Fibroblast of skin of scalp (primary cell): ENCODE measurements at regions not wholly inside any gene's neighbourhood (a gene's known extent, or its start where the extent isn't known, plus 50 kb on each side); places are given as distances from the start of the nearest gene placed in this dataset.
"Not testable (repeated sequence)": the region's sequence is repeated elsewhere in the genome, so short reads cannot be mapped to it uniquely, and the experiment has no call there.

Source experiments
- DNase-seq: peaks from one replicate; pipeline ENCODE4 v3.0.0-alpha.2; 2013

DNA sequence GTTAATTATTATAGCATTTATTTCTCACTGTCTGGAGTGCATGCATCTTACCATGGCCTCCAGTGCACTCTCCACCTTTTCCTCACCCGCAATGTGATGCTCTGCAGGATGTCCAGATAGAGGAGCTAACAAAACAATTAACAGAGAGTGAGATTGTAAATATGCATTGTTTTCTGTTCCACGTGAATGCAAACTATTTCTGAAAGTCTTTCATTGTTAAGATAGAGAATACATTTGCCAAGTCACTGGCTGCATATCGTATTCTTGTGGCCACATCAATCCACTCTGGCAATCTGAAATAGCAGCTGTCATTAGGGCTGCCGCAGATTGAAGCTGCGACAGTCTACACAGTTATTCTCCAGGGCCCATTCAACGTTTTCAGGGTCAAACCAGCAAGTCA, 143.8 kb downstream of the DUSP10 start:
- DNase-seq = no peak

GRCh38 chr1:221601166-221601565, 140.7 kb downstream of the DUSP10 start:
- DNase-seq = no peak

DNA sequence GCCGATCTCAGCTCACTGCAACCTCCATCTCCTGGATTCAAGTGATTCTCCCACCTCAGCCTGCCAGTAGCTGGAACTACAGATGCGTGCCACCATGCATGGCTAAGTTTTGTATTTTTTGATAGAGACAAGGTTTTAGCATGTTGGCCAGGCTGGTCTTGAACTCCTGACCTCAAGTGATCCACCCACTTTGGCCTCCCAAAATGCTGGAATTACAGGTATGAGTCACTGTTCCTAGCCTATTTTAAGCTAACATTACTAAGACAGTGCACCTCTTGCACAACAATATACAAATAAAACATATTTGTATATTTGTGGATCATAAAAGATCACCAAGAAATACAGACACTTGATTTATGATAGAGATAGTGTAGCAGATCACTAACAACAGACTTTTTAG, 139.1 kb downstream of the DUSP10 start:
- no peak for DNase-seq

- DNase-seq = not testable (repeated sequence)
Observed at GRCh38 chr1:221604390-221604789, 137.5 kb downstream of the DUSP10 start.

GRCh38 chr1:221604948-221605347, 136.9 kb downstream of the DUSP10 start:
- no peak for DNase-seq

- no peak for DNase-seq
Observed at GRCh38 chr1:221605569-221605968, 136.3 kb downstream of the DUSP10 start.

GRCh38 chr1:221606256-221606655, 135.6 kb downstream of the DUSP10 start:
- DNase-seq = no peak

- peak; percentile 18 for DNase-seq
Observed at GRCh38 chr1:221608835-221609320, 133.0 kb downstream of the DUSP10 start.

- DNase-seq = no peak
Observed at GRCh38 chr1:221611656-221612046, 130.2 kb downstream of the DUSP10 start.

DNA sequence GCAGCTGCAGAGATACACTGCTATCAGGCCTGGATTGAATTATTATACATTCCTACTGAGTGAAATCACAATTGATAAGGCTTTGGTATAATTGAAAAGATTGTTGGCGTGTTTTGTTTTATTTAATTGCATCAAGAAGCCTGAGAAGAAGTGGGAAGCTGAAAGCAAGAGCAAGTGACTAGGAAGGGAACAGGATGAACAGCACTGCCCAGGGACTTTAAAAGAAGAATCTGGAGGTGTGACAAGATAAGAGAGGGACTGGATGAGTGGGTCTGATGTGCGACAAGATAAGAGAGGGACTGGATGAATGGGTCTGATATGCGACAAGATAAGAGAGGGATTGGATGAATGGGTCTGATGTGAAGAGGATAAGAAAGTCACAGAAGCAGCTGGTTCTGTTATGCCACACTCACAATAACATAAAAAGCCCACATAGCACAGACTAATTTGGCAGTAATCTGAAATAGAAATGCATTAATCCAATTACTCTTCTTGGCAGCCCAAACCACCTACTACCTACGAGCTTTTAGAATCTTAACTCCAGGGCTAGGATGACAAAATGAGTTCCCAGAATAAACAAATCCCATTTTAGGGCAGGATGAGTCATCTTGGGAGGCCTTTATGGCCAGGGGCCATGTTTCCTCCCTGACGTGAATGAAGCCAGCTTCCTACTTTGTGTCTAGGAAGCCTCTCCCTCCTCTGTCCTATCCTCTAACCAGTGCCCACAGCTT, 129.7 kb downstream of the DUSP10 start:
- peak; percentile 76 for DNase-seq

GRCh38 chr1:221620437-221621384, 121.2 kb downstream of the DUSP10 start:
- DNase-seq = peak; percentile 42

- no peak for DNase-seq
Observed at GRCh38 chr1:221621683-221622082, 120.2 kb downstream of the DUSP10 start.

GRCh38 chr1:221622389-221622788, 119.5 kb downstream of the DUSP10 start:
- no peak for DNase-seq

DNA sequence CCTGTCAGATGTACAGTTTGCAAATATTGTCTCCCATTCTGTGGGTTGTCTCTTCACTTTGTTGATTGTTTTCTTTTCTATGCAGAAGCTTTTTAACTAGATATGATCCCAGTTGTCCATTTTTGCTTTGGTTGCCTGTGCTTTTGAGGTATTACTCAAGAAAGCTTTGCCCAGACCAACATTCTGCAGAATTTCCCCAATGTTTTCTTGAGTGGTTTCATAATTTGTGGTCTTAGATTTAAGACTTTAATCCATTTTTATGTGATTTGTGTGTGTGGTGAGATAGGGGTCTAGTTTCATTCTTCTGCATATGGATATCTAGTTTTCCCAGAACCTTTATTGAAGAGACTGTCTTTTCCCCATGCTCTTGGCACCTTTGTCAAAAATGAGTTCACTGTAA, 116.9 kb downstream of the DUSP10 start:
- no peak for DNase-seq

- DNase-seq = peak; percentile 50
Observed at GRCh38 chr1:221626041-221626440, 115.8 kb downstream of the DUSP10 start.

- DNase-seq = no peak
Observed at GRCh38 chr1:221630236-221630635, 111.7 kb downstream of the DUSP10 start.

- DNase-seq = no peak
Observed at GRCh38 chr1:221631556-221631955, 110.3 kb downstream of the DUSP10 start.

DNA sequence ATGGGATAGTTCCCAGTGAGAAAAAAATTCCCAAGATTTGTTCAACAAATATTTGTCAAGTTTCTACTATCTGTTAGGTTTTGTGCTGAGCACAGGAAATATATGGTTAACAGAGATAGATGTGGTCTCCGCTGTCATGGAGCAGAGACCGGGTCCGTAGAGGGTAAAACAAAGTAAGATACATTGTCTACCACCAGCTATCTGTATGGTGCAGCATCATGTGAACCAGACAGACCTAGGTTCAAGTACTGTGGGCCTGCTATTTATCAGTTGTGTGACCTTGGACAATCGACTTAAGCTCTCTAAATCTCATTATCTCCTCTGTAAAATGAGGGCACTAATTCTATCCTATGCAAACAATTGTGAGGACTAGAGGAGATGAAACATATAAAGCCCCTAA, 109.8 kb downstream of the DUSP10 start:
- no peak for DNase-seq

- DNase-seq = no peak
Observed at GRCh38 chr1:221633841-221634409, 108.0 kb downstream of the DUSP10 start.

DNA sequence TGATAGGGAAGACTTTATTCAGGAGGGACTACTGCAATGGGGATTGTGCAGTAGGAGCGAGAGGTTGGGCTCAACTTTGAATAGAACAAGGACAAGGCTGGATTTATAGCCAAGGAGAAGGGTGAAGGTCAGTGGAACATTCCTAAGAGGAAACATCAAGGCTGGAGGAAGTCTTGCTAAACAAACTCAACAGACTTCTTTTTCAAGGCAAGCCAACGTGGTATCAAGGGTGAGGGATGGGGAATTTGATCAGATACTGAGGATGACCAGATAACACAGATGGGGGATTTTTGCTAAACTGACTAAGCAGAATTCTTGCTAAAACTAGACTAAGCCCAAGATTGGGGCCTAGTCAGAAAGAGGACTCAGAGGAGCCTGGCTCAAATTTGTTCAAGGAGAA, 107.3 kb downstream of the DUSP10 start:
- no peak for DNase-seq

GRCh38 chr1:221635305-221635704, 106.6 kb downstream of the DUSP10 start:
- no peak for DNase-seq

- no peak for DNase-seq
Observed at GRCh38 chr1:221636096-221636495, 105.8 kb downstream of the DUSP10 start.

- DNase-seq = no peak
Observed at GRCh38 chr1:221636967-221637366, 104.9 kb downstream of the DUSP10 start.
